Cardiac fibroblast (primary cell): ENCODE measurements at regions not wholly inside any gene's neighbourhood (a gene's known extent, or its start where the extent isn't known, plus 50 kb on each side); places are given as distances from the start of the nearest gene placed in this dataset.
"Not testable (repeated sequence)": the region's sequence is repeated elsewhere in the genome, so short reads cannot be mapped to it uniquely, and the experiment has no call there.

Source experiments
- DNase-seq, 2 donors: peaks; one replicate each; pipeline versions ENCODE4 v3.0.0 to v3.0.0-alpha.2; 2010; ENCODE audit warnings: low read depth in 2 of 2
- H3K4me3 ChIP-seq, 2 donors: replicated peaks in 1 of 2; 1 replicate in 1 of 2; 2 replicates in 1 of 2; pipeline ENCODE4 v1.5.1; 2011; ENCODE audit warnings: low read depth in 2 of 2, low read length in 2 of 2, mild to moderate bottlenecking in 2 of 2, moderate library complexity in 1 of 2
- CTCF ChIP-seq: IDR thresholded peaks from one replicate; pipeline ENCODE4 v1.5.1; 2011; ENCODE audit warnings: low read depth, mild to moderate bottlenecking, low read length, inconsistent platforms

- TF ChIP-seq CTCF = no peak
- no peak overlapping the region for H3K4me3 ChIP-seq
- DNase-seq = no peak
Observed at GRCh38 chr5:174943785-174944184, 219.4 kb downstream of the MSX2 start.

- not testable (repeated sequence) for DNase-seq, H3K4me3 ChIP-seq
Observed at GRCh38 chr5:174943002-174943401, 218.6 kb downstream of the MSX2 start.

- DNase-seq = no peak
- no peak for TF ChIP-seq CTCF
- no peak overlapping the region for H3K4me3 ChIP-seq
Observed at GRCh38 chr5:174937201-174938123, 213.1 kb downstream of the MSX2 start.

- no peak overlapping the region for H3K4me3 ChIP-seq
- peak; percentile 87 for TF ChIP-seq CTCF
- DNase-seq = peak; percentile 49 to 67
Observed at GRCh38 chr5:174935854-174936474, 211.6 kb downstream of the MSX2 start.

- not testable (repeated sequence) for DNase-seq, H3K4me3 ChIP-seq
Observed at GRCh38 chr5:174931033-174931432, 206.7 kb downstream of the MSX2 start.

- no peak for TF ChIP-seq CTCF
- no peak for DNase-seq
- no peak overlapping the region for H3K4me3 ChIP-seq
Observed at GRCh38 chr5:174925586-174925985, 201.2 kb downstream of the MSX2 start.

- no peak for TF ChIP-seq CTCF
- DNase-seq = no peak
- H3K4me3 ChIP-seq = no peak overlapping the region
Observed at GRCh38 chr5:174922955-174923354, 198.6 kb downstream of the MSX2 start.
